Activated gamma-delta T cell treated with anti-CD3 and anti-CD28 coated beads, Interleukin-2, amount 50 U/mL, for 16 hours (primary cell): ENCODE measurements at regions not wholly inside any gene's neighbourhood (a gene's known extent, or its start where the extent isn't known, plus 50 kb on each side); places are given as distances from the start of the nearest gene placed in this dataset.

ENCODE experiments used
- DNase-seq: peaks from one replicate; pipeline ENCODE4 v3.0.0-alpha.2; 2020; ENCODE audit warnings: low read depth

GRCh38 chr2:60657673-60658072, 98.4 kb upstream of the PAPOLG start:
- DNase-seq, result no peak

GRCh38 chr2:60659026-60659425, 97.0 kb upstream of the PAPOLG start:
- no peak for DNase-seq

GRCh38 chr2:60661073-60661738, 94.9 kb upstream of the PAPOLG start:
- no peak for DNase-seq

GRCh38 chr2:60662781-60663180, 93.3 kb upstream of the PAPOLG start:
- DNase-seq, result no peak

GRCh38 chr2:60671966-60672365, 84.1 kb upstream of the PAPOLG start:
- no peak for DNase-seq

GRCh38 chr2:60674524-60675165, 81.4 kb upstream of the PAPOLG start:
- DNase-seq, result peak; percentile 69

GRCh38 chr2:60675301-60675700, 80.8 kb upstream of the PAPOLG start:
- DNase-seq, result no peak

GRCh38 chr2:60676706-60677330, 79.2 kb upstream of the PAPOLG start:
- no peak for DNase-seq

- no peak for DNase-seq
Measured at GRCh38 chr2:60677356-60677755, 78.7 kb upstream of the PAPOLG start.

- DNase-seq, result no peak
Measured at GRCh38 chr2:60678551-60678950, 77.5 kb upstream of the PAPOLG start.

- no peak for DNase-seq
Measured at GRCh38 chr2:60679036-60679780, 76.9 kb upstream of the PAPOLG start.

- no peak for DNase-seq
Measured at GRCh38 chr2:60693551-60693950, 62.5 kb upstream of the PAPOLG start.

GRCh38 chr2:60695793-60696192, 60.3 kb upstream of the PAPOLG start:
- DNase-seq, result no peak

GRCh38 chr2:60699617-60700016, 56.5 kb upstream of the PAPOLG start:
- no peak for DNase-seq

- no peak for DNase-seq
Measured at GRCh38 chr2:60706021-60706420, 50.0 kb upstream of the PAPOLG start.
